ENCODE measurements at regions not wholly inside any gene's neighbourhood (a gene's known extent, or its start where the extent isn't known, plus 50 kb on each side); places are given as distances from the start of the nearest gene placed in this dataset.

DNA sequence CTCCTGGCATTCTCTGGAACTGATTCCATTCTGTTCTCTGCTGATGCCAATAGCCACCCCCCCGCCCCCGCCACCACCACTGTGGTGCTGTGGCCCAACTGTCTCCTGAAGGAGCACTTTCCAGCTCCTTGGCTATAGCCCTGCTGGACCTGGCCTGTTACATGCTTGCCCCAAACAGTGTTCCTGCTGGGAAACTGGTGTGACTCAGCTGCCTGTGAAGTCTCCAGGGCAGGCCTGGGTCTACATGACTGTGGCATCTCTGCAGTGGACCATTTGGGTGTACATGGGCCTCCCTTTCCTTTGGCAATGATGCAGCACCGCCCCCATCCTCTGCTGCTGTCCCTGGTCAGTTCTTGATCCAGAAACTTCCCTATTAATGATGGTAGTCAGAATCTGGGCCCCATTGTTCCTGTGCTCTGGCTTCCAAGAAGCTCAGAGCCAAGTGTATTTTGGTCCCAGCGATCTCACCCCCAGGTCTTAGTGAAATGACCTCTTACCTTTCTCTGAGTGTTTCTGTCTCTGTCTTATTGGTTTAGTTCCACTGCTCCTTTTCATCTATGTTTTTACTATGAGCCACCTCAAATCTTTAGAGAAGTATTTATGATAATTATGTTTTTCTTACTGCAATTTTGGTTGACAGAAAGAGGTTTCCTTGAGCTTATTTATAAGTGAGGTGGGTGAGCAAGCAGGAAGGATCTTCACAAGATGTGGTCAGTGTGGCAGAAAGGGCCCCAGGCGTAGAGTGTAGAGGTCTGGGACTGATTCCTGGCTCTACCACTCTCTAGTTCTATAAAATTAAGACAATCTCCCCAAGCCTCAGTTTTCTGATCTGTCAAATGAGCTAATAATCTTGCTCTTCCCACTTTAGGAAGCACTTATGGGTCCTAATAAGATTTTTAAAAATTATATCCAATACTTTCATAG, 210.7 kb upstream of the EOLA2 start:
- Histone ChIP-seq H3K4me1 (no peaks in the 10 kb centered on the region), H3K36me3 (no peaks in the 10 kb centered on the region), H3K27ac (no peak overlapping the region), H3K9me3 (no peaks in the 10 kb centered on the region), H3K27me3 (no peaks in the 10 kb centered on the region), H3K4me3 (no peak overlapping the region)
- intact Hi-C loops (cut with DNase I): no loop called here
- no peak for TF ChIP-seq POLR2A (IDR thresholded peaks at IDR 0.05)
- TF ChIP-seq, protein P1, sequence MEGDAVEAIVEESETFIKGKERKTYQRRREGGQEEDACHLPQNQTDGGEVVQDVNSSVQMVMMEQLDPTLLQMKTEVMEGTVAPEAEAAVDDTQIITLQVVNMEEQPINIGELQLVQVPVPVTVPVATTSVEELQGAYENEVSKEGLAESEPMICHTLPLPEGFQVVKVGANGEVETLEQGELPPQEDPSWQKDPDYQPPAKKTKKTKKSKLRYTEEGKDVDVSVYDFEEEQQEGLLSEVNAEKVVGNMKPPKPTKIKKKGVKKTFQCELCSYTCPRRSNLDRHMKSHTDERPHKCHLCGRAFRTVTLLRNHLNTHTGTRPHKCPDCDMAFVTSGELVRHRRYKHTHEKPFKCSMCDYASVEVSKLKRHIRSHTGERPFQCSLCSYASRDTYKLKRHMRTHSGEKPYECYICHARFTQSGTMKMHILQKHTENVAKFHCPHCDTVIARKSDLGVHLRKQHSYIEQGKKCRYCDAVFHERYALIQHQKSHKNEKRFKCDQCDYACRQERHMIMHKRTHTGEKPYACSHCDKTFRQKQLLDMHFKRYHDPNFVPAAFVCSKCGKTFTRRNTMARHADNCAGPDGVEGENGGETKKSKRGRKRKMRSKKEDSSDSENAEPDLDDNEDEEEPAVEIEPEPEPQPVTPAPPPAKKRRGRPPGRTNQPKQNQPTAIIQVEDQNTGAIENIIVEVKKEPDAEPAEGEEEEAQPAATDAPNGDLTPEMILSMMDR (IDR thresholded peaks at IDR 0.05): no peak
- no peak for DNase-seq
- 41 to 50% methylated on average over 2 to 4 of the region's 5 CpGs for whole genome bisulfite sequencing, 2 donors

GRCh38 chrX:150150076-150150779, 211.9 kb upstream of the EOLA2 start:
- Histone ChIP-seq H3K9me3 (no peaks in the 10 kb centered on the region), H3K4me3 (no peak overlapping the region), H3K4me1 (no peaks in the 10 kb centered on the region), H3K27me3 (no peaks in the 10 kb centered on the region), H3K27ac (no peak overlapping the region), H3K36me3 (no peaks in the 10 kb centered on the region)
- 39 to 85% methylated on average over 2 to 4 of the region's 4 CpGs for WGBS, 2 donors
- intact Hi-C loops (cut with DNase I): no loop called here
- TF ChIP-seq POLR2A (IDR thresholded peaks at IDR 0.05): no peak
- TF ChIP-seq, protein P1 (IDR thresholded peaks at IDR 0.05): no peak
- DNase-seq: no peak

GRCh38 chrX:150150780-150151125, 212.4 kb upstream of the MAMLD1 start:
- H3K4me3 ChIP-seq: no peak overlapping the region
- no peaks in the 10 kb centered on the region for H3K9me3 ChIP-seq
- TF ChIP-seq POLR2A (IDR thresholded peaks at IDR 0.05): no peak
- TF ChIP-seq, protein P1 (IDR thresholded peaks at IDR 0.05): no peak
- H3K36me3 ChIP-seq: no peaks in the 10 kb centered on the region
- 77% methylated on average over 2 of the region's 2 CpGs; no CpG with 5 or more reads in 1 of the 2 donors for WGBS, 2 donors
- no peak overlapping the region for H3K27ac ChIP-seq
- no peaks in the 10 kb centered on the region for H3K4me1 ChIP-seq
- H3K27me3 ChIP-seq: no peaks in the 10 kb centered on the region
- no peak for DNase-seq
- intact Hi-C loops (cut with DNase I): no loop called here

DNA sequence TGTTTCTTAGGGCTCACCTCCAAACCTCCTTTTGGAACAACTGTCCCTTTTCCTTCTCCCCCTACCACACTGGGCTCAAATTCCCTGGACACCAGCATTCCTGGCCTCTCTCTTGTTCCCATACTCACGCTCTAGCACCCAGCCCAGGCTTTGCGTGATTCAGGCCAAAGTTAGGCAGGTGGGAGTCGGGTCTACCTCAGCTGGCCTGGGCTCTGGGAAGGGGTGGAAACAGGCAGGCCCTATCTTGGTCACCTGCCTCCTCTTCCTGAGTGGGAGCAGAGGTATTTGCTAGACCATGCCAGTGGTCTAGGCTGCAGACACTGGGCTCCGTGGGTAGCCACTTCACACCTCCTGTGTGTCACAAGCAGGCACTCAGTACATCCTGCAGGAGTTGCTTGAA, 211.1 kb upstream of the MAMLD1 start:
- H3K4me1 ChIP-seq: no peaks in the 10 kb centered on the region
- no peaks in the 10 kb centered on the region for H3K27me3 ChIP-seq
- H3K36me3 ChIP-seq: no peaks in the 10 kb centered on the region
- H3K27ac ChIP-seq: no peak overlapping the region
- no peak overlapping the region for H3K4me3 ChIP-seq
- DNase-seq: no peak
- WGBS, 2 donors: 90% methylated on average over 3 of the region's 4 CpGs; no CpG with 5 or more reads in 1 of the 2 donors
- TF ChIP-seq POLR2A (IDR thresholded peaks at IDR 0.05): no peak
- TF ChIP-seq, protein P1 (IDR thresholded peaks at IDR 0.05): no peak
- intact Hi-C loops (cut with DNase I): no loop called here
- no peaks in the 10 kb centered on the region for H3K9me3 ChIP-seq

GRCh38 chrX:150152546-150152945, 210.6 kb upstream of the MAMLD1 start:
- Histone ChIP-seq H3K4me1 (no peaks in the 10 kb centered on the region), H3K27ac (no peak overlapping the region), H3K4me3 (no peak overlapping the region), H3K9me3 (no peaks in the 10 kb centered on the region), H3K36me3 (no peaks in the 10 kb centered on the region), H3K27me3 (no peaks in the 10 kb centered on the region)
- TF ChIP-seq POLR2A (IDR thresholded peaks at IDR 0.05): no peak
- DNase-seq: no peak
- intact Hi-C loops (cut with DNase I): no loop called here
- 96% methylated on average over 2 of the region's 2 CpGs; no CpG with 5 or more reads in 1 of the 2 donors for WGBS, 2 donors
